ENCODE measurements at regions not wholly inside any gene's neighbourhood (a gene's known extent, or its start where the extent isn't known, plus 50 kb on each side); places are given as distances from the start of the nearest gene placed in this dataset.

DNA sequence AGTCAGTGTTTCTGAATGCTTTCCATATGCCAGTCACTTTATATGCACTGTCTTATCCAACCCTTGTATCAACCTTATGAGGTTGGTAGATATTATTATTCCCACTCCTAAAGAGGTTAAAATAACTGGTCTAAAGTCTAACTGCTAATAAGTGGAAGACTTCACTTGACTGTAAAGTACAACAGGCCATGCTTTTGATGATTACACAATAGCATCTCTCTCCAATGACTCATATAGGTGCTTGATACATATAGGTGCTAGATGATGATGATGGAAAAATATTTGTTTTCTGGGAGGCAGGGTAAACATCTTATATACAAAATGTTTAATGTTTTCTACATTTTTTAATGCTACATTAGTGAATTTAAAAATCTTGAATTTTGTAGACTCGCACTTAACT is 75.9 kb upstream of the NR3C1 start:
- no peaks in the 10 kb centered on the region for H3K9me3 ChIP-seq (ENCODE audit: control insufficient read depth, insufficient read depth, low read depth, low read length)
- H3K79me2 ChIP-seq (ENCODE audit: control insufficient read depth, insufficient read depth, low read length): no peaks in the 10 kb centered on the region
- no peak overlapping the region for H3K4me2 ChIP-seq (ENCODE audit: extremely low read depth, insufficient read depth, low read length)
- H3K27me3 ChIP-seq (ENCODE audit: control insufficient read depth, insufficient read depth, low read length): no peaks in the 10 kb centered on the region
- H3K36me3 ChIP-seq (ENCODE audit: control insufficient read depth, insufficient read depth, low read length): no peaks in the 10 kb centered on the region
- TF ChIP-seq EZH2 (IDR thresholded peaks at IDR 0.05; ENCODE audit: low read length, missing control alignments): no peak
- TF ChIP-seq, protein P1, sequence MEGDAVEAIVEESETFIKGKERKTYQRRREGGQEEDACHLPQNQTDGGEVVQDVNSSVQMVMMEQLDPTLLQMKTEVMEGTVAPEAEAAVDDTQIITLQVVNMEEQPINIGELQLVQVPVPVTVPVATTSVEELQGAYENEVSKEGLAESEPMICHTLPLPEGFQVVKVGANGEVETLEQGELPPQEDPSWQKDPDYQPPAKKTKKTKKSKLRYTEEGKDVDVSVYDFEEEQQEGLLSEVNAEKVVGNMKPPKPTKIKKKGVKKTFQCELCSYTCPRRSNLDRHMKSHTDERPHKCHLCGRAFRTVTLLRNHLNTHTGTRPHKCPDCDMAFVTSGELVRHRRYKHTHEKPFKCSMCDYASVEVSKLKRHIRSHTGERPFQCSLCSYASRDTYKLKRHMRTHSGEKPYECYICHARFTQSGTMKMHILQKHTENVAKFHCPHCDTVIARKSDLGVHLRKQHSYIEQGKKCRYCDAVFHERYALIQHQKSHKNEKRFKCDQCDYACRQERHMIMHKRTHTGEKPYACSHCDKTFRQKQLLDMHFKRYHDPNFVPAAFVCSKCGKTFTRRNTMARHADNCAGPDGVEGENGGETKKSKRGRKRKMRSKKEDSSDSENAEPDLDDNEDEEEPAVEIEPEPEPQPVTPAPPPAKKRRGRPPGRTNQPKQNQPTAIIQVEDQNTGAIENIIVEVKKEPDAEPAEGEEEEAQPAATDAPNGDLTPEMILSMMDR (conservative IDR thresholded peaks at IDR 0.05 in 1 of 2, IDR thresholded peaks at IDR 0.05 in 1 of 2; ENCODE audit: low read depth in 1 of 2, low read length in 2 of 2): no peak
- H2AFZ ChIP-seq (ENCODE audit: low read length): no peak overlapping the region
- H3K4me3 ChIP-seq (replicated peaks in 1 of 4; ENCODE audit: control extremely low read depth in 1 of 4, insufficient read depth in 1 of 4, low read depth in 3 of 4, low read length in 4 of 4): no peak overlapping the region
- DNase-seq (ENCODE audit: low read depth in 2 of 2): no peak
- no peaks in the 10 kb centered on the region for H3K4me1 ChIP-seq (ENCODE audit: control insufficient read depth, extremely low read depth, insufficient read depth, low read length)
- H4K20me1 ChIP-seq (ENCODE audit: control insufficient read depth, extremely low read depth, insufficient read depth, low read length): no peaks in the 10 kb centered on the region
- H3K27ac ChIP-seq (ENCODE audit: insufficient read depth, low read length): no peak overlapping the region
- no peak overlapping the region for H3K9ac ChIP-seq (ENCODE audit: insufficient read depth, low read length)

DNA sequence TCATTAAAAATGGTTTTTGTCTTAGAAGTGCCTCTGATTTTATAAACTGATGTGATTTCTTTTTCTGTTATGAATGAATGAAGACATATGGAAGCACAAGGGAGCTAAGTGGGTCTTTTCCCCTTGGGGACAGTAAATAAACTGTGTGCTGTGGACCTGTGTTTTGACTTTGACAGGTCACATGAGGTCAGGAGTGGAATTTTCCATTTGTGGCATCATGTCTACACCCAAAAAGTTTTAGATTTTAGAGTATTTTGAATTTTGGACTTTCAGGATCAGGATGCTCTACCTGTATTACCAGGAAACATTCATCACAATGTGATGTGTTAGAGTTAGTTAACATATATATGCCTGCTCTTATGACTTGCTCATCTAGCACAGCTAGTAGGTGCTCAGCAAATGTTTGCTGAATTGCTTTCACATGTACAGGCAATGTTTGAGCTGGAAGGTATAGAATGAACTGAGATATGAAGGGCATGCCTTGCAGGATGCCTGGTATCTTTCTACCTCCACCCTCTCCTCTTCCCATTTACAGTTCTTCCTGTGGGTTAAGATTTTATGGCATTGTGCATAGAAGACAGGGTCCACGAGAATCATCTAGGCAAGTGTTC is 73.2 kb upstream of the NR3C1 start:
- Histone ChIP-seq H3K4me3 (replicated peaks in 1 of 4; ENCODE audit: control extremely low read depth in 1 of 4, insufficient read depth in 1 of 4, low read depth in 3 of 4, low read length in 4 of 4) (no peak overlapping the region), H2AFZ (ENCODE audit: low read length) (no peak overlapping the region), H3K9ac (ENCODE audit: insufficient read depth, low read length) (no peak overlapping the region), H3K79me2 (ENCODE audit: control insufficient read depth, insufficient read depth, low read length) (no peaks in the 10 kb centered on the region), H3K9me3 (ENCODE audit: control insufficient read depth, insufficient read depth, low read depth, low read length) (no peaks in the 10 kb centered on the region), H3K27ac (ENCODE audit: insufficient read depth, low read length) (no peak overlapping the region), H3K27me3 (ENCODE audit: control insufficient read depth, insufficient read depth, low read length) (no peaks in the 10 kb centered on the region), H3K4me1 (ENCODE audit: control insufficient read depth, extremely low read depth, insufficient read depth, low read length) (peaks cover 6% of the 10 kb centered on the region), H3K4me2 (ENCODE audit: extremely low read depth, insufficient read depth, low read length) (no peak overlapping the region), H3K36me3 (ENCODE audit: control insufficient read depth, insufficient read depth, low read length) (no peaks in the 10 kb centered on the region), H4K20me1 (ENCODE audit: control insufficient read depth, extremely low read depth, insufficient read depth, low read length) (no peaks in the 10 kb centered on the region)
- TF ChIP-seq, protein P1 (conservative IDR thresholded peaks at IDR 0.05 in 1 of 2, IDR thresholded peaks at IDR 0.05 in 1 of 2; ENCODE audit: low read depth in 1 of 2, low read length in 2 of 2): no peak
- TF ChIP-seq EZH2 (IDR thresholded peaks at IDR 0.05; ENCODE audit: low read length, missing control alignments): no peak
- no peak for DNase-seq (ENCODE audit: low read depth in 2 of 2)

DNA sequence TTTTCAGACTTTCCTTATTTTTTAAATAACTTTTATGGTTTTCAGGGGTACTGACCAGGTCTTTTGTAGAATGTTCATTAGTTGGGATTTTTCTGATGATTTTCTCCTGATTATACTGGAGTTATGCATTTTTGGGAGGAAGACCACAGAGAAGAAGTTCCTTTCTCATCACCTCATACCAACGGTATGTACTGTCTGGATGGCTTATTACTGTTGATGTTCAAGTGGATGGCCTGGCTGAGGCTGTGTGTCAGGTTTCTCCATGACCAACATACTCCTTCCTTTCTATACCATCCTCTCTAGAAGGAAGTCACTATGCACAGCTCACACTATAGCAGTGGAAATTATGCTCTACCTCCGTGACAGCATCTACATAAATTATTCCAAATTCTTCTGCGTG is 71.1 kb upstream of the NR3C1 start:
- H4K20me1 ChIP-seq (ENCODE audit: control insufficient read depth, extremely low read depth, insufficient read depth, low read length): no peaks in the 10 kb centered on the region
- no peak overlapping the region for H3K4me3 ChIP-seq (replicated peaks in 1 of 4; ENCODE audit: control extremely low read depth in 1 of 4, insufficient read depth in 1 of 4, low read depth in 3 of 4, low read length in 4 of 4)
- no peak overlapping the region for H3K4me2 ChIP-seq (ENCODE audit: extremely low read depth, insufficient read depth, low read length)
- H3K9me3 ChIP-seq (ENCODE audit: control insufficient read depth, insufficient read depth, low read depth, low read length): no peaks in the 10 kb centered on the region
- TF ChIP-seq, protein P1 (conservative IDR thresholded peaks at IDR 0.05 in 1 of 2, IDR thresholded peaks at IDR 0.05 in 1 of 2; ENCODE audit: low read depth in 1 of 2, low read length in 2 of 2): no peak
- no peak for TF ChIP-seq EZH2 (IDR thresholded peaks at IDR 0.05; ENCODE audit: low read length, missing control alignments)
- no peak overlapping the region for H2AFZ ChIP-seq (ENCODE audit: low read length)
- H3K9ac ChIP-seq (ENCODE audit: insufficient read depth, low read length): no peak overlapping the region
- no peaks in the 10 kb centered on the region for H3K27me3 ChIP-seq (ENCODE audit: control insufficient read depth, insufficient read depth, low read length)
- peaks cover 11% of the 10 kb centered on the region for H3K4me1 ChIP-seq (ENCODE audit: control insufficient read depth, extremely low read depth, insufficient read depth, low read length)
- no peaks in the 10 kb centered on the region for H3K79me2 ChIP-seq (ENCODE audit: control insufficient read depth, insufficient read depth, low read length)
- H3K36me3 ChIP-seq (ENCODE audit: control insufficient read depth, insufficient read depth, low read length): no peaks in the 10 kb centered on the region
- peak in 1 of 2 donors; percentile 26 for DNase-seq (ENCODE audit: low read depth in 2 of 2)
- no peak overlapping the region for H3K27ac ChIP-seq (ENCODE audit: insufficient read depth, low read length)

All from fibroblast of lung (primary cell).